ENCODE measurements at regions not wholly inside any gene's neighbourhood (a gene's known extent, or its start where the extent isn't known, plus 50 kb on each side); places are given as distances from the start of the nearest gene placed in this dataset.

DNA sequence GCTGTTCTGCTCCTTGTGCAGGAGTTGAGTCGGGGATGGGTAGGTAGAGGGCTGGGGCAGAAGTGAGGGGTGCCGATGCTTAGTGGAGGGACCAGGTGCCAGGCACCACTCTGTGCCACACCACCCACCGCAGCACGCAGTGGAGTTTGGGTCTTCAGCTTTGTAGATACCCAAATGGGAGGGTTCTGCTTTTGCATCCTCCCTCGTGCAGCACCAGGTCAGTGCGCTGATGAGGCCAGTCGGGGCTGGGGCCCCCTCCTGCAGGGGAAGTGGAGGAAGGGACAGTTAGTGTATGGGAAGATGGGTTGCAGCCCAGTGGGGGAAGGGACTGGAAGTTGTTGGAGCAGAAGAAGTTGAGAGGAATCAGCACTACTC lies 244.0 kb downstream of the RHOU start:
- ATAC-seq: no peak
- no peak overlapping the region for H3K4me3 Mint-ChIP-seq
- DNase-seq: no peak
- H3K27ac Mint-ChIP-seq: no peak overlapping the region
- H3K36me3 Mint-ChIP-seq (ENCODE audit: low read depth): no peaks in the 10 kb centered on the region
- no peaks in the 10 kb centered on the region for H3K4me1 Mint-ChIP-seq (ENCODE audit: low read depth)
- ChIA-PET POLR2A (no interaction called here), CTCF (no interaction called here)
- no peaks in the 10 kb centered on the region for H3K27me3 Mint-ChIP-seq (ENCODE audit: low read depth)
- no peaks in the 10 kb centered on the region for H3K9me3 Mint-ChIP-seq (ENCODE audit: insufficient read depth)

- ChIA-PET CTCF (no interaction called here), POLR2A (no interaction called here)
- DNase-seq (no peak), ATAC-seq (no peak)
- H3K9me3 Mint-ChIP-seq (ENCODE audit: insufficient read depth): no peaks in the 10 kb centered on the region
- no peaks in the 10 kb centered on the region for H3K4me1 Mint-ChIP-seq (ENCODE audit: low read depth)
- no peak overlapping the region for H3K4me3 Mint-ChIP-seq
- H3K27ac Mint-ChIP-seq: no peak overlapping the region
- H3K36me3 Mint-ChIP-seq (ENCODE audit: low read depth): no peaks in the 10 kb centered on the region
- no peaks in the 10 kb centered on the region for H3K27me3 Mint-ChIP-seq (ENCODE audit: low read depth)
Observed at GRCh38 chr1:228979774-228980173, 244.5 kb downstream of the RHOU start.

- Mint-ChIP-seq H3K4me3 (no peak overlapping the region), H3K4me1 (ENCODE audit: low read depth) (no peaks in the 10 kb centered on the region), H3K27ac (no peak overlapping the region), H3K27me3 (ENCODE audit: low read depth) (no peaks in the 10 kb centered on the region), H3K36me3 (ENCODE audit: low read depth) (no peaks in the 10 kb centered on the region), H3K9me3 (ENCODE audit: insufficient read depth) (no peaks in the 10 kb centered on the region)
- ATAC-seq (no peak), DNase-seq (no peak)
- CTCF ChIA-PET: no interaction called here
- POLR2A ChIA-PET: no interaction called here
Observed at GRCh38 chr1:228980232-228980937, 245.1 kb downstream of the RHOU start.

GRCh38 chr1:228982637-228983036 lies 247.4 kb downstream of the RHOU start:
- H3K27ac Mint-ChIP-seq: no peak overlapping the region
- no peaks in the 10 kb centered on the region for H3K4me1 Mint-ChIP-seq (ENCODE audit: low read depth)
- no peaks in the 10 kb centered on the region for H3K27me3 Mint-ChIP-seq (ENCODE audit: low read depth)
- H3K9me3 Mint-ChIP-seq (ENCODE audit: insufficient read depth): no peaks in the 10 kb centered on the region
- no peak overlapping the region for H3K4me3 Mint-ChIP-seq
- ChIA-PET CTCF (no interaction called here), POLR2A (no interaction called here)
- H3K36me3 Mint-ChIP-seq (ENCODE audit: low read depth): no peaks in the 10 kb centered on the region
- no peak for DNase-seq
- no peak for ATAC-seq

- Mint-ChIP-seq H3K27ac (no peak overlapping the region), H3K27me3 (ENCODE audit: low read depth) (no peaks in the 10 kb centered on the region), H3K4me1 (ENCODE audit: low read depth) (no peaks in the 10 kb centered on the region), H3K36me3 (ENCODE audit: low read depth) (no peaks in the 10 kb centered on the region), H3K4me3 (no peak overlapping the region), H3K9me3 (ENCODE audit: insufficient read depth) (no peaks in the 10 kb centered on the region)
- ChIA-PET CTCF (no interaction called here), POLR2A (no interaction called here)
- DNase-seq: no peak
- no peak for ATAC-seq
Observed at GRCh38 chr1:228983231-228983660, 248.0 kb downstream of the RHOU start.

DNA sequence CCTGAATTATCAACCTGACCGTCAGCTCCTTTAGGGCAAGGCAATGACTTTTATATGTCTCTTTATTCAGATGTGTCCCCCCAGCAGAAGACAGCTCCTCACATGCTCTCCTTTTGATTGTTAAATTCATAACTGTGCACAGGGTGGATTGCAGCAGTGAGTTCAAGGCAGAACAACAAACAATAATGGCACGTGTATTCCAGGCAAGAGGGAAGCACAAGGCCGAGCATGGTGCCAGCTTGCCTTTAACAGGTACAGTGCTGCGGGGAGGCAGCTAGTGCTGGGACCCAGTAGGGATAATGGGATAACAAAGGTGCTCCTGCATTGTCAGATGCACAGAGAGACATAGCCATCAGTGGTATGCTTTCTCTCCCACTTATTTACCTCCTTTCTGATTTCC lies 248.4 kb downstream of the RHOU start:
- Mint-ChIP-seq H3K27ac (no peak overlapping the region), H3K4me1 (ENCODE audit: low read depth) (no peaks in the 10 kb centered on the region), H3K27me3 (ENCODE audit: low read depth) (no peaks in the 10 kb centered on the region), H3K36me3 (ENCODE audit: low read depth) (no peaks in the 10 kb centered on the region), H3K4me3 (no peak overlapping the region), H3K9me3 (ENCODE audit: insufficient read depth) (no peaks in the 10 kb centered on the region)
- ChIA-PET CTCF (no interaction called here), POLR2A (no interaction called here)
- no peak for DNase-seq
- no peak for ATAC-seq

GRCh38 chr1:228984107-228984506 lies 248.8 kb downstream of the RHOU start:
- Mint-ChIP-seq H3K36me3 (ENCODE audit: low read depth) (no peaks in the 10 kb centered on the region), H3K9me3 (ENCODE audit: insufficient read depth) (no peaks in the 10 kb centered on the region), H3K27me3 (ENCODE audit: low read depth) (no peaks in the 10 kb centered on the region), H3K27ac (no peak overlapping the region), H3K4me3 (no peak overlapping the region), H3K4me1 (ENCODE audit: low read depth) (peaks cover 2% of the 10 kb centered on the region)
- ChIA-PET POLR2A (no interaction called here), CTCF (no interaction called here)
- ATAC-seq: no peak
- no peak for DNase-seq

- Mint-ChIP-seq H3K4me1 (ENCODE audit: low read depth) (peaks cover 4% of the 10 kb centered on the region), H3K36me3 (ENCODE audit: low read depth) (no peaks in the 10 kb centered on the region), H3K9me3 (ENCODE audit: insufficient read depth) (no peaks in the 10 kb centered on the region), H3K27ac (no peak overlapping the region), H3K27me3 (ENCODE audit: low read depth) (no peaks in the 10 kb centered on the region), H3K4me3 (no peak overlapping the region)
- ATAC-seq (no peak), DNase-seq (no peak)
- ChIA-PET POLR2A (no interaction called here), CTCF (no interaction called here)
Observed at GRCh38 chr1:228984646-228985631, 249.7 kb downstream of the RHOU start.

- no peak for DNase-seq
- ATAC-seq: no peak
- ChIA-PET CTCF (no interaction called here), POLR2A (no interaction called here)
- Mint-ChIP-seq H3K27me3 (ENCODE audit: low read depth) (no peaks in the 10 kb centered on the region), H3K4me3 (no peak overlapping the region), H3K9me3 (ENCODE audit: insufficient read depth) (no peaks in the 10 kb centered on the region), H3K27ac (no peak overlapping the region), H3K36me3 (ENCODE audit: low read depth) (no peaks in the 10 kb centered on the region), H3K4me1 (ENCODE audit: low read depth) (peaks cover 11% of the 10 kb centered on the region)
Observed at GRCh38 chr1:228985661-228986060, 250.4 kb downstream of the RHOU start.

DNA sequence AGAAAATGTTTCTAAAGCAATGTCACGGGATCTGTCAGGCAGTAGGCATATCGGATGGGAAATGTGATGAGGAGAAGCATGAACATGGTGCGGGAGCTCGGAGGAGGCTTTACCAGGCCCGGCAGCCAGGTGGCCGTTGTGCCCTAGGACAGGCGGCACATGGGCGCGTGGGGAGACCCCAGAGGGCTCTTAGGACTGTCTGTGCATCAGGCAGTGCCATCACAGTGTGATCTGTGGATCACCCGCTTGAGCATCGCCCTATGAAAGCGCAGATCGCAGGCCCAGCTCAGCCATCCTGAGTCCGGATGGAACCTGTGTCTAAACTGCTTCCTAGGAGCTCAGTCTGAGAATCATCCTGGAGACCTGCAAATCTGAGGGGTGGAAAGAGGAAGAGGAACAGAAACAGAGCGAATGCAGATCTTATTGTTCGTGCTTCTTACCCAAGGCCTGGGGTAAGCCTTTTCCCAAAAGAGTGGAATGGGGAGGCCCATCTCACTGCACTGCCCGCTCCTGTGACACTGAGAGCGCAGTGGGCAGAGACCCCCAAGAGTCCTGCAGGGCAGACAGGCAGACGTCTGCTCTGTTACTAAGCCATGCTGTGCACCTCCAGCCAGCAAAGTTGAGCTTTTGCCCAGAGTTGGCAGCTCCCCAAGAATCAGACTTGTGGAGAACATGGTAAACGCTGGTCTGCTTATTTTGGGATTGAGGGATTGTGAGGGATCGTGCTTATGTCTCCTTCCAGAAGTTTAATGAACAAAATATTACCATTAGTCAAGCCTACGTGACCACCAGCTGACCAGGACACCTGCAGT lies 251.0 kb downstream of the RHOU start:
- ATAC-seq (no peak), DNase-seq (no peak)
- Mint-ChIP-seq H3K27me3 (ENCODE audit: low read depth) (no peaks in the 10 kb centered on the region), H3K4me3 (no peak overlapping the region), H3K36me3 (ENCODE audit: low read depth) (no peaks in the 10 kb centered on the region), H3K27ac (no peak overlapping the region), H3K9me3 (ENCODE audit: insufficient read depth) (no peaks in the 10 kb centered on the region), H3K4me1 (ENCODE audit: low read depth) (peaks cover 16% of the 10 kb centered on the region)
- ChIA-PET CTCF (interaction anchor here (0.8 kb wide), 1 partner anchor 21 kb away, joined by 3 read pairs; no protein-coding TSS in a partner anchor), POLR2A (interaction anchor here (0.6 kb wide), 1 partner anchor 66 kb away, joined by 3 read pairs; no protein-coding TSS in a partner anchor)

- no peak overlapping the region for H3K4me3 Mint-ChIP-seq
Observed at GRCh38 chr1:228987286-228987685, 252.0 kb downstream of the RHOU start.

More at GRCh38 chr1:228987286-228987685, 252.0 kb downstream of the RHOU start:
- no peak for ATAC-seq
- Mint-ChIP-seq H3K27ac (no peak overlapping the region), H3K27me3 (ENCODE audit: low read depth) (no peaks in the 10 kb centered on the region), H3K36me3 (ENCODE audit: low read depth) (no peaks in the 10 kb centered on the region), H3K9me3 (ENCODE audit: insufficient read depth) (no peaks in the 10 kb centered on the region), H3K4me1 (ENCODE audit: low read depth) (peaks cover 17% of the 10 kb centered on the region)
- ChIA-PET POLR2A (interaction anchor here (0.6 kb wide), 1 partner anchor 67 kb away, joined by 3 read pairs; no protein-coding TSS in a partner anchor), CTCF (interaction anchor here (0.8 to 0.9 kb wide), 2 partner anchors 20 to 240 kb away, joined by 3 read pairs; no protein-coding TSS in a partner anchor)
- DNase-seq: no peak
